WTC11 (cell line): ENCODE measurements at regions not wholly inside any gene's neighbourhood (a gene's known extent, or its start where the extent isn't known, plus 50 kb on each side); places are given as distances from the start of the nearest gene placed in this dataset.
A peak's percentile ranks its signal among the peaks of the same experiment; 100 is the strongest.
"Not testable (repeated sequence)": the region's sequence is repeated elsewhere in the genome, so short reads cannot be mapped to it uniquely, and the experiment has no call there.

Source experiments
- ATAC-seq: fragments of 200-7000 bp; cut with Tn5 transposase; 2 replicates; pipeline ENCODE4 v1.10.0; 2021; ENCODE audit warnings: mild to moderate bottlenecking, moderate library complexity
- CTCF ChIA-PET: fragments of 300-600 bp; sonication (Branson Sonifier 250); formaldehyde crosslinking; loops from one replicate; lab custom pipeline; 2021; ENCODE audit warnings: antibody characterized with exemption; lab: Charles Lee
- POLR2A ChIA-PET: fragments of 350-600 bp; sonication (Branson Sonifier 250); formaldehyde crosslinking; loops from one replicate; lab custom pipeline; 2021; ENCODE audit warnings: antibody characterized with exemption; lab: Charles Lee
- DNase-seq: peaks from one replicate; pipeline ENCODE4 v3.0.0; 2021; ENCODE audit warnings: low spot score
- H3K27ac Mint-ChIP-seq: 2 replicates; pipeline ENCODE4 v1.8.0; 2021; ENCODE audit warnings: mixed read lengths
- H3K27me3 Mint-ChIP-seq: 2 replicates; pipeline ENCODE4 v1.8.0; 2021; ENCODE audit warnings: low read depth, mild to moderate bottlenecking, moderate library complexity, mixed read lengths
- H3K36me3 Mint-ChIP-seq: 2 replicates; pipeline ENCODE4 v1.8.0; 2021; ENCODE audit warnings: mixed read lengths
- H3K4me1 Mint-ChIP-seq: 2 replicates; pipeline ENCODE4 v1.8.0; 2022; ENCODE audit warnings: mixed read lengths
- H3K4me3 Mint-ChIP-seq: 2 replicates; pipeline ENCODE4 v1.8.0; 2021; ENCODE audit warnings: mild to moderate bottlenecking, moderate library complexity, mixed read lengths
- H3K9me3 Mint-ChIP-seq: 2 replicates; pipeline ENCODE4 v1.8.0; 2021; ENCODE audit warnings: mixed read lengths
- CBFB ChIP-seq: sonication (generic); formaldehyde crosslinking; IDR thresholded peaks from 2 replicates; pipeline ENCODE4 v1.8.1; 2022; ENCODE audit warnings: mild to moderate bottlenecking, low read depth, missing genetic modification reagents
- CDX4 ChIP-seq: fragments of 250-450 bp; sonication (Bioruptor Pico); IDR thresholded peaks from 2 replicates; pipeline ENCODE4 v1.9.0; 2021; ENCODE audit warnings: moderate library complexity, mild to moderate bottlenecking, inconsistent platforms, borderline replicate concordance
- CREM ChIP-seq: sonication (generic); formaldehyde crosslinking; IDR thresholded peaks from 2 replicates; pipeline ENCODE4 v1.8.1; 2022; ENCODE audit warnings: mild to moderate bottlenecking, missing genetic modification reagents, moderate library complexity
- E2F5 ChIP-seq: sonication (generic); formaldehyde crosslinking; IDR thresholded peaks from 2 replicates; pipeline ENCODE4 v1.8.1; 2022; ENCODE audit warnings: mild to moderate bottlenecking, moderate library complexity, missing genetic modification reagents
- ERG ChIP-seq: fragments of 250-450 bp; sonication (Bioruptor Pico); IDR thresholded peaks from 2 replicates; pipeline ENCODE4 v1.8.0; 2021; ENCODE audit warnings: mild to moderate bottlenecking
- FOXJ3 ChIP-seq: sonication (generic); formaldehyde crosslinking; IDR thresholded peaks from 2 replicates; pipeline ENCODE4 v1.9.0; 2021; ENCODE audit warnings: missing genetic modification reagents, mild to moderate bottlenecking, borderline replicate concordance
- FOXP4 ChIP-seq: sonication (generic); formaldehyde crosslinking; IDR thresholded peaks from 2 replicates; pipeline ENCODE4 v1.8.0; 2022; ENCODE audit warnings: mild to moderate bottlenecking, missing genetic modification reagents
- GABPB1 ChIP-seq: sonication (generic); formaldehyde crosslinking; IDR thresholded peaks from 2 replicates; pipeline ENCODE4 v1.8.1; 2023; ENCODE audit warnings: mild to moderate bottlenecking, missing genetic modification reagents
- HMGA2 ChIP-seq: fragments of 250-450 bp; sonication (Bioruptor Pico); IDR thresholded peaks from 2 replicates; pipeline ENCODE4 v1.4.0; 2021; ENCODE audit warnings: mild to moderate bottlenecking, moderate library complexity
- NR2C2 ChIP-seq: sonication (generic); formaldehyde crosslinking; IDR thresholded peaks from 2 replicates; pipeline ENCODE4 v1.8.0; 2022; ENCODE audit warnings: mild to moderate bottlenecking, missing genetic modification reagents
- PRDM15 ChIP-seq: sonication (generic); formaldehyde crosslinking; IDR thresholded peaks from 2 replicates; pipeline ENCODE4 v1.8.0; 2022; ENCODE audit warnings: missing genetic modification reagents
- RELA ChIP-seq: sonication (generic); formaldehyde crosslinking; IDR thresholded peaks from 2 replicates; pipeline ENCODE4 v1.8.1; 2022; ENCODE audit warnings: missing genetic modification reagents, mild to moderate bottlenecking, borderline replicate concordance
- SMAD3 ChIP-seq: sonication (generic); formaldehyde crosslinking; IDR thresholded peaks from 2 replicates; pipeline ENCODE4 v1.8.0; 2022; ENCODE audit warnings: missing genetic modification reagents, mild to moderate bottlenecking, borderline replicate concordance
- SP1 ChIP-seq: sonication (generic); formaldehyde crosslinking; conservative IDR thresholded peaks from 2 replicates; pipeline ENCODE4 v1.8.1; 2022; ENCODE audit warnings: missing genetic modification reagents
- TEAD1 ChIP-seq: sonication (generic); formaldehyde crosslinking; IDR thresholded peaks from 2 replicates; pipeline ENCODE4 v1.8.0; 2022; ENCODE audit warnings: mild to moderate bottlenecking, missing genetic modification reagents
- USF1 ChIP-seq: sonication (generic); formaldehyde crosslinking; IDR thresholded peaks from 2 replicates; pipeline ENCODE4 v1.8.0; 2022; ENCODE audit warnings: mild to moderate bottlenecking, missing genetic modification reagents
- ZNF671 ChIP-seq: fragments of 250-450 bp; sonication (Bioruptor Pico); IDR thresholded peaks from 2 replicates; pipeline ENCODE4 v1.8.0; 2021; ENCODE audit warnings: mild to moderate bottlenecking
- TF ChIP-seq, protein P1 (sequence below): sonication (generic); formaldehyde crosslinking; conservative IDR thresholded peaks from 2 replicates; pipeline ENCODE4 v1.8.1; 2022; ENCODE audit warnings: mild to moderate bottlenecking, missing genetic modification reagents

GRCh38 chr11:100445231-100445735, 241.8 kb upstream of the ARHGAP42 start:
- H3K4me1 Mint-ChIP-seq = no peaks in the 10 kb centered on the region
- H3K27me3 Mint-ChIP-seq = no peaks in the 10 kb centered on the region; the same call in 1 of the 2 replicates
- ChIA-PET POLR2A (no interaction called here), CTCF (no interaction called here)
- ATAC-seq (peak; percentile 44; the same call in 1 of the 2 replicates), DNase-seq (no peak)
- no peaks in the 10 kb centered on the region; the same call in 1 of the 2 replicates for H3K36me3 Mint-ChIP-seq
- H3K4me3 Mint-ChIP-seq = no peak overlapping the region
- peaks cover 16% of the 10 kb centered on the region for H3K9me3 Mint-ChIP-seq
- TF ChIP-seq NR2C2 (CRISPR knock-in tag) (no peak), TEAD1 (CRISPR knock-in tag) (no peak), SMAD3 (CRISPR knock-in tag) (no peak), RELA (CRISPR knock-in tag) (no peak), CREM (no peak), FOXP4 (CRISPR knock-in tag) (no peak), PRDM15 (no peak), CDX4 (CRISPR knock-in tag) (no peak), HMGA2 (CRISPR knock-in tag) (no peak), ZNF671 (CRISPR knock-in tag) (no peak), USF1 (CRISPR knock-in tag) (no peak), GABPB1 (no peak), E2F5 (CRISPR knock-in tag) (no peak), FOXJ3 (no peak), ERG (no peak), CBFB (CRISPR knock-in tag) (no peak), SP1 (CRISPR knock-in tag) (no peak)
- TF ChIP-seq, protein P1, sequence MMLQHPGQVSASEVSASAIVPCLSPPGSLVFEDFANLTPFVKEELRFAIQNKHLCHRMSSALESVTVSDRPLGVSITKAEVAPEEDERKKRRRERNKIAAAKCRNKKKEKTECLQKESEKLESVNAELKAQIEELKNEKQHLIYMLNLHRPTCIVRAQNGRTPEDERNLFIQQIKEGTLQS (CRISPR knock-in tag) = no peak
- no peak overlapping the region for H3K27ac Mint-ChIP-seq

DNA sequence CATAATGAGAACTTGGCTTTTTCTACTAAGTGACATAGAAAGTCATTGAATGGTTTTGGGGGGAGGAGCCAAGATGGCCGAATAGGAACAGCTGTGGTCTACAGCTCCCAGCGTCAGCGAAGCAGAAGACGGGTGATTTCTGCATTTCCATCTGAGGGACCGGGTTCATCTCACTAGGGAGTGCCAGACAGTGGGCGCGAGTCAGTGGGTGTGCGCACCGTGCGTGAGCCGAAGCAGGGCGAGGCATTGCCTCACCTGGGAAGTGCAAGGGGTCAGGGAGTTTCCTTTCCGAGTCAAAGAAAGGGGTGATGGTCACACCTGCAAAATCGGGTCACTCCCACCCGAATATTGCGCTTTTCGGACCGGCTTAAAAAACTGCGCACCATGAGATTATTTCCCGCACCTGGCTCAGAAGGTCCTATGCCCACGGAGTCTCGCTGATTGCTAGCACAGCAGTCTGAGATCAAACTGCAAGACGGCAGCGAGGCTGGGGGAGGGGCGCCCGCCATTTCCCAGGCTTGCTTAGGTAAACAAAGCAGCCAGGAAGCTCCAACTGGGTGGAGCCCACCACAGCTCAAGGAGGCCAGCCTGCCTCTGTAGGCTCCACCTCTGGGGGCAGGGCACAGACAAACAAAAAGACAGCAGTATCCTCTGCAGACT, 235.2 kb upstream of the ARHGAP42 start:
- Mint-ChIP-seq H3K9me3 (peaks cover 13% of the 10 kb centered on the region), H3K4me3 (peak overlapping the region; percentile 42), H3K27ac (peak overlapping the region; percentile 48)
- ATAC-seq, H3K36me3 Mint-ChIP-seq, H3K27me3 Mint-ChIP-seq, H3K4me1 Mint-ChIP-seq, CTCF ChIA-PET, POLR2A ChIA-PET: not testable (repeated sequence)
- DNase-seq = peak; percentile 67
